NCI-H460 (cell line): ENCODE measurements at regions not wholly inside any gene's neighbourhood (a gene's known extent, or its start where the extent isn't known, plus 50 kb on each side); places are given as distances from the start of the nearest gene placed in this dataset.
A peak's percentile ranks its signal among the peaks of the same experiment; 100 is the strongest.

Experiments used
- DNase-seq: peaks from one replicate; pipeline ENCODE4 v3.0.0-alpha.2; 2016; ENCODE audit warnings: low read depth; ENCODE audit errors: extremely low read depth

DNA sequence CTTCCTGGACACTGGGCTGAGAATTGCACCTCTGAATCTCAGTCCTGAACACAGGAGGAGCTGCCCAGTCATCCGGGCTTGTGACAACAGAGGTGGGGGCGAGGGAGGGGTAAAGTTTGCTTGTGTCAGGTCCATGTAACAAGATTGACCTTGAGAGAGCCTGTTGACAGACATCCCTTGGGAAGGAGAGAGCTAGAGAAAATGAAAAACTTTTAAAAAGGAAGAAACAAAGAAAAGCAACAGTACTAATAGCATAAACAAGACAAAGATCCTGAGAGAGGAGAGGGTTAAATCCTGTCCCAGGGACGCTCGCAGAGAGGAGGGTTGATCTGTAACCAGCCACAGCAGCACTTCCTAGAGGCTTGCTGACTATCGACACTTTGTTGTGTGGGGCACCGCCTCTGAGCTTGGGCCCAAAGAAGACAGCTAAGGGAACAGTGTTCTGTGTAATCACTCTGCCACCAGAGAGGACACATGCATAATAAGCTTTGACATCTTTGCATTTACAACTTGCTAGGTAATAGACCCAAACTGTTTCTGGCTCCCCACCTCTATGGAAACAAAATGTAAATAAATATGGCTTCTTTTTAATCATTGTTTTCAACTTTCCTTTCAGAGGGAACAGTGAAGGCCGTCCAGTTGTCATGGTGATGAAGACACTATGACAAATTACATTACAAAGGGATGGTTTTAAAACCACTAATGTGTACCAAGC is 363.7 kb downstream of the CSNK1G3 start:
- DNase-seq = peak; percentile 22

DNA sequence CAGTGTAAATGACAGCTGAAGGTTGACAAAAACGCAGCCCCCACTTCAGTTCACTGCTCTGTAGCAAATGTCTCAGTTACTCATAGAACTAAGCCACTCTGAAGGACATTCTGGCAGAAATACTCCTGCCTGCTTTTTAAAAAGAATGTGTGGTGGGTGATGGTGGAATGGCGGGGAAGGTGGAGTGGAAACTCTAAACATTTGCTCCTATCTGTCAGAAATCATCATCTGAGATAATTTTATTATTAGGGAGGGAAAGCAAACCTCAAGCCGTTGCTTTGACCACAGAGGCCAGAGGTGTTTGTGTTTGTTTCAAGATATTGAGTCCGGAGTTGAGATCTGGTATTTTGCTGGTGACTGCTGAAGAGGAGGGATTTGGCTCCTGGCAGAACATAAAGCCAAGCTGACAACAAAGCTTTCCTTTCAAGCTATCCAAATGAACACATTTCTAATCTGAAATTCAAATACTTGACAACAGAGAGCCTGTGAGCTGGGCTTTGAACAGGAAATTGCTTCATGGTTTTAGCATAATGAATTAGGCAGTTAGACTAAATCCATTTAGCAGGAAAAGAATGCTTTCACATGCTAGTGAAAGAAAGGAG is 362.7 kb downstream of the CSNK1G3 start:
- DNase-seq = no peak

DNA sequence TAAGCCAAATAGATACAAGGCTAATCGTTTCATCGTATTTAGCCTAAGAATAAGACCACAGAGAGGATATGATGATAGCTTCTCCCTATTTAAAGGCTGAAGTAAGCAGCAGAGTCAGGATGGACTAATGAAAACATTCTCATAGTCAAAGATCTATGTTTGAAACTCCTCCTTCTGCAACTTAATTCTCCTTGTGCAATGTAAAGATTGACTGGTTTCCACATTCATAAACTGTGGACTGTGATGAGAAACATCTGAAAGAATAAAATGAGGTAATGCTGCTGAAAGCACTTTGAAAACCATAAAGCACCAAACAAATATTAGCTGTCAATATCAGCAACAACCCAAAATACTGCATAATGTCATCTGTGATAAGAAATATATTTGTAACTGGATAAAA is 361.9 kb downstream of the CSNK1G3 start:
- no peak for DNase-seq

DNA sequence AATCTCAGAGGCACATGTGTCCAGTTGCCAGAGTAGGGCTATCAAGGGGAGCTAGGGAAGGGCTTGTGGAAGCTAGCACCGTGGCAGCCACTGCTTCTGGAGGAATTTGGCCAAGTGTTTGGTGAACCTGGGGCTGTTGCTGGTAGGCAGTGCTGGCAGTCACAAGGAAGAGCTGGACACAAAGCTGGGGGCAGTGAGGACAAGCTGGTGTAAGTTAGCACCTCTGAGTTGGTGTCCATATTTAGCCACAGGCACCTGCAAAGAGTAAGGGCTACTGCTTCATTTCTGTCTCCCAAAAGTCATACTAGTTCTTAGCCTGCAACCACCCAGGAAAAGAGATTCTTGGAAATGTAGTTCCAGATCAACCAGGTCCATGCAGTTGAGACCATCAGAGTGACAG is 359.4 kb downstream of the CSNK1G3 start:
- DNase-seq = no peak

DNA sequence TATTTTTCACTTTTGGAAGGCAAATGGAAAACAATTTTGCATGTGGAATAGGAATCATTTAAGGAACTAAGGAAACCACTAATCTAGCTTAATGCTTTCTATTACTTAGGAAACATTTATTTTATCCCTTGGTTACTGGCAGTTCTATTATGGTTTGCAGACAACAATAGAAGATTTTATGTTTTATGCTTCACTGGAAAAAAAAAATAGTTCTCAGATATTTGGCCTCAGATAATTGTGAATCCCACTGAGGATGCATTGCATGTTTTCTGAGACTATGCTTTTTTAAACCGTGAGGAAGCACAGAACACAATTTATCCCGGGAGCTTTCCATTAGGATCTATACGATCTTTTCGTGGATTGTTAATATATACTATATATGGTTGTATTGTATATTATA is 356.9 kb downstream of the CSNK1G3 start:
- no peak for DNase-seq

DNA sequence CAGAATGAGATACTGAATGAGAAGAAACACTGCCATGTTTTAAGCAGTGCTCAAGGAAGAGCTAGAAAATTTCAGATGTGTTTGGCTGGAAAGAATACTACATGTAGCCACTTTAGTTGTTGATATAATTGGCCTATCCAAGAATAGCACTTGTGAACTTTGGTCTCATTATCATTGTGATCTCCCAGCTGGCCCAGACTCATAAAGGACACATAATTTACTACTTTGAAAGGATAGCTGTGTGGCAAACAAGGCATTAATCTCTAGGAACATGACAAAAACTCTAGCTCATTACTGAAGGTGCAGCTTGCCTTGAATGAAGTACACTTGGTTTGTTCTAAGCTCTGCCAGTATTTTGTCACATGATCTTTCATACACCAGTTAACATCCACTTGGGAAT is 356.3 kb downstream of the CSNK1G3 start:
- no peak for DNase-seq

DNA sequence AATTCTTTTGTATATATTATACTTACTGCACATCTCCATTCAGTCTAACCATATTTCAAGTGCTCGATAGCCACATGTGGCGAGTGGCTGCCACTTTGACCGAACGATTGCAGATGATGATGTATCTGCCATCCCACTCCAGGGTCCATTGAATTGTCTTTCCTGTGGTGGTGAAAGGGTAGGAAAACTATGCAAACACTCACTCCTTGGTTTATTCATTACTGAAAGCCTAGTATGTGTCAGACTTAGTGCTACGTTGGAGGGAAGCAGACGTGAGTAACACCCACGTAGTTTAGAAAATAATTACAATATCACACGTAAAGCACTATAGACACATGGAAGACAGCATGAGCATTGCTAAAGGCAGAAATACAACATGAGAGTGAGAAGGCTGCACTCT is 353.7 kb downstream of the CSNK1G3 start:
- no peak for DNase-seq

DNA sequence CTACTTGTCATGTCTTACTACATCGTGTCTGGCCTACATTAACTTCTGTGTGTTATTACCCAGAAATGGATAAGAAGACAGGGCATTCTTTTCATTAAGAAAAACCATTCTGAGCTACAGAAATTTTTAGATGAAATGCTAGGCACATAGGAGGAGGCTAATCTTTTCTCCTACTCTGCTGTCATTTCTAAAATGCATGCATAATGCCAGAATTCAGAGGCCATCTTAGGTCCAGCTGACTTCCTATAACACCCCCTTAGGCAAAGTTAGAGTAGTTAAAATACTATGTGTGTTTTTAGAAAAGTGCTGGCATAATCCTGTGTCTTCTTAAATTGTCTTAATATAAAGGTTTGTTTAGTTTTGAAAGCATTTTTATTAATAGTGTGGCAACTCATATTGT is 352.6 kb downstream of the CSNK1G3 start:
- no peak for DNase-seq

DNA sequence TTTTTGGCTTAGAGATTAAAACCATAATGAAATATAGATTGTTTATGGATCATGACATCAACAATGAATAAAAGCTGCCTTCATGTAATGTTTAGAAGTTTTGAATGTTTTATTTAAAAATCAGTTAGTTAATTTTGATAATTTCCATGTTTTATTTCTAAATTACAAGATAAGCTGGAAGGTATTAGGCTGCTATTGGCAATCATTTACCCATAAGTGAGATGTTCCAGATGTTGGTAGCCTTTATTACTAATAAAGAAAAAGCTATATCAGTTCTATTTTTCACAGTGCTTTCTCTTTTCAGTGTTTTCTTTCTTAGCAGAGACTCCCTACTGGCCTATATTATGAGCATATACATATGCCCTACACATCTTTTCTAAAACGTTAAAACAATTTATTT is 347.0 kb downstream of the CSNK1G3 start:
- DNase-seq = no peak

DNA sequence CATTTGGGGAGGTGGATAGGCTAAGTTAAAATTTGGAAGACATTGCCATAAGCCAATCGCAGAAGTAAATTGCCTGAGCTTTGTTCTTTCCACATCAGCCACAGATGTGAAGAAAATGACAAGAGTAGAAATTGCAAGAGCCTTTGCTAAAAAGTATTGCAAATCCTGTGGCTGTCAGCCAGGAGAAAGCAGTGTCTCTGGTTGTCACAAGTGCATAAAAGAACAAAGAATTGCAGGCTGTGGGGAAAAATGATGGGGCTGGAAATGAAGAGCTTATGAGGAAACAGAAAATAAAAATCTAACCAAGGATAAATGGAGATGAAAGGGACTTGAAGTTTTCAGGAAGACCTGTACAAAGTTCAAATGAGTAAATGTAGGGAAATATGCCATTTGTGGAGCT is 344.8 kb downstream of the CSNK1G3 start:
- no peak for DNase-seq

DNA sequence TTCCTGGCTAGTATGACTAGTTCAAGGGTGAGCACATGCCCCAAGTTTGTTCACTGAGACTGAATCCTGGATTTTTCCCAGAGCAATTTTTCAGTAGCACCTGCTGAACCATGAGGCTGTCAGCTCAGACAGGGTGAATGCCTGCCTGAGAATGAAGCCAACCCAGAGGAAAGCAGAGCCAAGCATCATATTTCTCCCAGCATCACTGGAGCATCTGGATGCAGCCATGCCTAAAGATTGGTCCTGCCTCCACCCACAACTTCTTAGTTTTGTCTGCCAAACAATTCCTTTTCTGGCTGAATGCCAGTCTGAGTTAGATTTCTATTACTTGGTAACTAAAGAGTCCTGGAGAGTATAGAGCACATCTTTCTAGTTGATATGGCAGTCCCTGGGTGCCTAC is 343.6 kb downstream of the CSNK1G3 start:
- DNase-seq = no peak

DNA sequence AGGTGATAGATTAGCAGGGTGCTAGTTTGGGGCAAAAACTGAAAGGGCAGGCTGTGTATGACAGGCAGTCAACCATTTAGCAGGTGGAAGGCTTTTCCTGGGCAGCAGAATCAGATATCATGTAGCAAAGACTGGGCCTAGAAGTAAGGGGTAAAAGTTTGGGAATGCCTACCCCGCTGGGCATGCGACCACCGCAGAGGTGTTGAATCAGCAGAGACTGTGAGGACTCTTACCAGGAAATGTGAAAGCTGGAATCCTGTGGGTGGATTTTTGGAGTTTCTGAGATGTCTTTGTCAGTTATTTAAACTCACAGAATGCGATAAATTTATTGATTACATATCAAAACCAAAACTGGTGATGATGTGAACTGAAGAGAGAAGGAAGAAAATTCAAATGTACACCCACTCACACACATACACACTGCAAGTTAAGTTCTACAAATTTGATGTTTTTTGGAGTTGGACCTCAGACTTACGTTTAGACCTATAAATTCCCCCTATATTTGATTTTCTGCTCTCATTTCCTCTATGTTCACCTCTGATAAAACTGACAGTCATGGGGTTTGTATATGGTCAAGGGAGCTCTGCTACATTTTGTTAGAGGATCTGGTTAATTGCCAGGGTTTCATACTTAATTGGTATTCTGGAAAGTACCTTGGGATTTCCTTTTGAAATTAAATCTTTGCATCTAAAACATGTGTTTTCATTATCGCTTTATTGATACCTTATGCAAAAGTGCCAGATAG is 333.6 kb downstream of the CSNK1G3 start:
- no peak for DNase-seq

DNA sequence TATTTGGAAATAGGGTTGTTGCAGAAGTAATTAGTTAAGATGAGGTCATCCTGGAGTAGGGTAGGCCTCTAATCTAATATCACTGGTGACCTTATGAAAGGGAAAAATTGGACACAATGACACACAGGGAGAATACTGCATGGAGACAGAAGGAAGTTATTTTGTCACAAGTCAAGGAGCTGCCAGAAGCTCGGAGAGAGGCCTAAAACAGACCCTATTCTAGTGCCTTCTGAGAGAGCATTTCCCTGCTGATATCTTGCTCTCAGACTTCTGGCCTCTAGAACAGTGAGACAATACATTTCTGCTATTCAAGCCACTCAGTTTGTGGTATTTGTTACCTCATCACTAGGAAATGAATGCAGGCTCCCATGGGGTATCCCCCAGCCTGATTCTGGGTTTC is 332.9 kb downstream of the CSNK1G3 start:
- DNase-seq = no peak

DNA sequence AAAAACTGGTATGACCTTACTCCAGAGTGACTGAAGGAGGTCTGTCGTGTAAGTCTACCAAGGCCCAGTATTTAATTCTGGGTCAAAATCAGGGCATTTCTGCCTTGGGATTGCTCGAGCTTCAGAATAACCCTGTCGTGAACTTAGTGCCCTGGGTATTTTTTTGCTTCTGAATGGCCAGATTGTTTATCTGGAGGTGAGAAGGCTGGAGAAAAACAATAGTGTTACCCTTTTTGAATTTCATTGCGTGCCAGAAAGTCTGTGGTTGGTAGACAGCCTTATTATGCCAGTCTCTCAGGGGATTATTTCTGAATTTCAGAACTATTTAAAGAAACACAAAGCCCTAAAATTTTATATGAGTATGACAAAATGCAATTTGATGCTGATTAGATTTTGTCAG is 323.4 kb downstream of the CSNK1G3 start:
- DNase-seq = no peak

DNA sequence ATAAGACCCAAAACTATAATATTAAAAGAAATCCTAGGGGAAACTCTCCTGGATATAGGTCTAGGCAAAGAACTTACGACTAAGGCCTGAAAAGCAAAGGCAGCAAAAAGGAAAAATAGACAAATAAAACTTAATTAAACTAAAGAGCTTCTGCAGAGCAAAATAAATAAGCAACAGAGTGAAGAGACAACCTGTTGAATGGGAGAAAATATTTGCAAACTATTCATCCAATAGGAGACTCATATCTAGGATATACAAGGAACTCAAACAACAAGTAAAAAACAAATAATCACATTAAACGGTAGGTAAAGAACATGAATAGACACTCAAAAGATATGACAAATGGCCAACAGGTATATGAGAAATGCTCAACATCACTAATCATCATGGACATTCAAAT is 318.6 kb downstream of the CSNK1G3 start:
- DNase-seq = no peak

DNA sequence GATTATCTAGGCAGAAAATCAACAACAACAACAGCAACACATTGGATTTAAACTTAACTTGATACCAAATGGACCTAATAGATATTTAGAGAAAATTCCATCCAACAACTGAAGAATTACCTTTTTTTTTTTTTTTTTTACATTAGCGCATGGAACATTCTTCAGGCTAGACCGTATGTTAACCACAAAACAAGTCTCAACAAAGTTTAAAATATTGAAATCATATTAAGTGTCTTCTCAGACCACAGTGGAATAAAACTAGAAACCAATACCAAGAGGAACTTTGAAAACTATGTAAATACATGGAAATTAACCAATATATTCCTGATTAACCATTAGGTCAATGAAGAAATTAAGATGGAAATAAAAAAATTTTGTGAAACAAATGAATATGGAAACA is 315.8 kb downstream of the CSNK1G3 start:
- DNase-seq = no peak

DNA sequence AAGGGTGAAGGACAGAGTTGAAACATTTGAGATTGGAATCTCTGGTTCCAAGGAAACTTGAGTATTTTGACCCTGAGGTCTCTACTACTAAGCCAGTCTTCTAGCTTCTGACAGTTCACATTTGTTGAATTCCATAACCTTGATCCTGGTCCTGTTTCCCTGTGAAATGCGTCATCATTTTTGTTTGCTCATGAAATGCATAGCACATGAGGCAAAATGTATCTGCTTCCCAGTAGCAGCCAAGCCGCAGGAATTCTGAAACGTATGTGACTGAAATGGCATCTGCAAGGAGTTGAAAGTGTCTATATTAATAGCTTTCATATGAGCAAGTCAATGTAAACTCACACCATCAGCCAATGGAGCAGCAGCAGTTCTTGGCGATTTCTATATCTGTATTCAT is 307.9 kb downstream of the CSNK1G3 start:
- peak; percentile 99 for DNase-seq

DNA sequence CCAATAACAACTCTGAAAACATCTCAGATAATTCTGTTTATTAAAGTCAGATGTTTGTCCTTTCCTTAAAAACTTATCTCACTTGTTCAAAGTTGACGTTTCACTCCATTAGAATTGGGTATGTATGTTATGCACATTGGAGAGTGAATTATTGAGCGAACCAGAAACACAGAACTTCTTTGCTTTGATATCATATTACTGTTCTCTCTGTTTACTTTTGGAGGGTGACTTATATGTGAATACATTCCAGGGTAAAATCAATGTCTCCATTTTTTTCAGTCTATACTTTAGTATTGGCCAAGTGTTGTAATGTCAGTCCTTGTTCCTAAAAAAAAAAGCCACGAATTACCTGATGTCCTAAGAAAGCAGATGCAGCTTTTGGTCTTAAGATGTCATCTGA is 307.4 kb downstream of the CSNK1G3 start:
- DNase-seq = peak; percentile 68

DNA sequence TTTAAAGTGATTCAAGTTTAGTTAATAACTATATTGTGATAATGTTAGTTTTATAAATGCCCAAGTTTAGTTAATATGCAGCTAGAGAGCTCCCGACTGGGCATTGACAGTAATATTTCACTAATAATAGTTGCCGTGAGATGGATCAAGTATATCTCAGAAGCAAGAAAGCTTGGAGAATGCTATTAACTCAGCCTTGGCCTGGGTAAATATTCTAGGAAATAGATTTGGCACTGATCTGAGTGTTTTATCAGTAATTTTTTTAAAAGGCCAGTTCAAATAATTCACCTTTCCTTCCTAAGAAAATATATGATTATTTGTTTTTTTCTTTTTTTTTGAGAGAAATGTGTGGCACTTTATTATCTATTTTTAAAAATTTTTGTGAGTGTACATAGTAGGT is 305.3 kb downstream of the CSNK1G3 start:
- DNase-seq = no peak

DNA sequence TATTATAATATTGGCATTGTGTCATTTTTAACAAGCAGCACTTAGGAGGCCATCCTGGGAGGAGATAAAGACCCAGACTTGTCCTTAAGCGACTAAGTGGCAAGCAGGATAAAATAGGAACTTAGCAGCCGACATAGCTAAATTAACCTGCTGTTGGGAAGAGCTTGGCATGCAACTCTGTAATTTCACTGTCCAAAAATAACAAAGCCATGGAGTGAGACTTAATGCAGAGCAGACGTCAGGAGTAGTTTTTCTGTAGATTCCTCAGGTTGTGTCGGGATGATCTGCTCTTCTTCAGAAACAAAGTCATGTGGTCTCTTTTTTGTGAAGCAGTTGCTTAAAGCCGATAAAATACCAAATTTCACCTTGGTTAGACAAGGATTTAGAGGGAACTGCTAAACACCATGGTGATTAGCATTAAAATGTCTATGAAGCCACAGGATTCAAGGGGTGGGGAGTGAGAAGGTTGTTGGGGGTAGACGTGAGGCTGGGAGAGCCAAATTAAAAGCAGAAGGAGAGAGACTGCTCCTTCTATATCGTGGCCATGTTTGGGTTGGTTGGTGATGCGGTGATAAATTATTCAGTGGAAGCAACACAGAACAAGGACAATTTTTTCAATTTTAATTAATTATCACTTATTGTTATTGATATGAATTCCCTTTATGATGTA is 303.0 kb downstream of the CSNK1G3 start:
- DNase-seq = peak; percentile 84

DNA sequence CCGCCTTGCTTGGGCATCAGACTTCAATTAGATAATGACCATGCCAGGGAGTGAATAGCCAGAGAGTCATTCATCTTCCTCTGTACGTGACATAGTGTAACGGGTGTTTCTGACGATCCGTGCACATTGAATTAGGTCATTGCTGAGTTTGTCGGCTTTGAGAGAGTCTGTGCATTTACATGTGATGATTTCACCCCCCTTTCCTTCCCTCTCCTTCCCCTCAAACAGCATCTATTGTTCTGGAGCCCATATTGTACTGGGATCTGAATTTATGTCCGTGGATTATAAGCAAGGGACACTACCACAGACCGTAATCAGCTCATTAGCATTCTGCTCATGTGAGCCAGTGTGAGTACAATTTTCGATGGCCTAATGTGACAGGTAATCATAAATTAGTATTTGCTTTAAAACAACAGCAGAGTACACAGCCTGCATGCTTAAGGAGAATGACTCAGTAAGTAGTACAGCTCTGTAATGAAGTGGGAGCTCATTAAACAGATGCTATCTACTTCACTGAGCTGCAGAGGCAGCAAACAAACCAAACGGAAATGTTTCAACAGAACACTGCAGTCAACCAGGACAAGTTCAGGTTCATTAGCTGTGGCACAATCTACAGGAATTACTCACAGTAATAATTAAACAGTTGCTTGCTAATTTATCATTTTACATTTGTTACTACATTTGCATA is 302.1 kb downstream of the CSNK1G3 start:
- peak; percentile 91 for DNase-seq
